SK-N-SH treated with all-trans-retinoic acid at 6 μM for 48 hours (cell line): ENCODE measurements at regions not wholly inside any gene's neighbourhood (a gene's known extent, or its start where the extent isn't known, plus 50 kb on each side); places are given as distances from the start of the nearest gene placed in this dataset.

Source experiments
- CREB5 ChIP-seq: fragments of 250-450 bp; sonication (Bioruptor Pico); IDR thresholded peaks from 2 replicates; pipeline ENCODE4 v1.5.1; 2020; ENCODE audit warnings: low read depth, mild to moderate bottlenecking, moderate library complexity
- CSRNP3 ChIP-seq: fragments of 250-450 bp; sonication (Bioruptor Pico); IDR thresholded peaks from 2 replicates; pipeline ENCODE4 v1.5.1; 2021; ENCODE audit warnings: mild to moderate bottlenecking, moderate library complexity
- ESRRG ChIP-seq: fragments of 250-450 bp; sonication (Bioruptor Pico); IDR thresholded peaks from 2 replicates; pipeline ENCODE4 v1.6.1; 2021; ENCODE audit warnings: mild to moderate bottlenecking
- ISL1 ChIP-seq: fragments of 250-450 bp; sonication (Bioruptor Pico); IDR thresholded peaks from 2 replicates; pipeline ENCODE4 v2.1.2; 2022; ENCODE audit warnings: mild to moderate bottlenecking, moderate library complexity
- PATZ1 ChIP-seq: fragments of 250-450 bp; sonication (Bioruptor Pico); IDR thresholded peaks from 2 replicates; pipeline ENCODE4 v1.8.0; 2020; ENCODE audit warnings: mild to moderate bottlenecking, moderate library complexity, borderline replicate concordance
- PPARA ChIP-seq: fragments of 250-450 bp; sonication (Bioruptor Pico); IDR thresholded peaks from 2 replicates; pipeline ENCODE4 v1.5.0; 2020; ENCODE audit warnings: mild to moderate bottlenecking, borderline replicate concordance
- RARB ChIP-seq: fragments of 250-450 bp; sonication (Bioruptor Pico); IDR thresholded peaks from 2 replicates; pipeline ENCODE4 v1.8.0; 2021; ENCODE audit warnings: mild to moderate bottlenecking, moderate library complexity
- ZC3H10 ChIP-seq: fragments of 250-450 bp; sonication (Bioruptor Pico); IDR thresholded peaks from 2 replicates; pipeline ENCODE4 v1.5.1; 2021; ENCODE audit warnings: mild to moderate bottlenecking, moderate library complexity
- ZFP30 ChIP-seq: fragments of 450-650 bp; formaldehyde crosslinking; IDR thresholded peaks from 2 replicates; pipeline ENCODE4 v1.5.0; 2022; ENCODE audit warnings: mild to moderate bottlenecking, moderate library complexity

- TF ChIP-seq ISL1 (CRISPR knock-in tag) (no peak), CSRNP3 (CRISPR knock-in tag) (no peak), RARB (CRISPR knock-in tag) (no peak), ZC3H10 (no peak), ZFP30 (CRISPR knock-in tag) (no peak), CREB5 (CRISPR knock-in tag) (no peak), PPARA (CRISPR knock-in tag) (no peak), ESRRG (CRISPR knock-in tag) (no peak), PATZ1 (CRISPR knock-in tag) (no peak)
These were observed 59.1 kb upstream of the PPP1R3C start for GRCh38 chr10:91691981-91692380.
